Panc1 (cell line): ENCODE measurements at regions not wholly inside any gene's neighbourhood (a gene's known extent, or its start where the extent isn't known, plus 50 kb on each side); places are given as distances from the start of the nearest gene placed in this dataset.

Experiments
- CTCF ChIP-seq: fragments of 450-650 bp; IDR thresholded peaks from 2 replicates; pipeline ENCODE4 v1.5.1; 2017; ENCODE audit warnings: mild to moderate bottlenecking
- POLR2AphosphoS5 ChIP-seq: IDR thresholded peaks from 2 replicates; pipeline ENCODE4 v1.6.1; 2012; ENCODE audit warnings: mild to moderate bottlenecking, low read depth, low read length, moderate library complexity
- REST ChIP-seq, 2 experiments: IDR thresholded peaks; 2 replicates each; pipeline ENCODE4 v1.6.1; 2011 to 2012; ENCODE audit warnings: low read depth in 2 of 2, control low read depth in 1 of 2, low read length in 1 of 2, mild to moderate bottlenecking in 1 of 2, moderate library complexity in 1 of 2; ENCODE audit not compliant: insufficient read depth in 1 of 2

- TF ChIP-seq CTCF (no peak), REST (IDR thresholded peaks at IDR 0.05; ENCODE audit: insufficient read depth in 1 of 2, low read depth in 2 of 2, low read length in 1 of 2) (no peak), POLR2AphosphoS5 (no peak)
Observed at GRCh38 chr13:39930544-39931444, 275.3 kb downstream of the COG6 start.
